Inflammatory macrophage treated with lipopolysaccharide for 1 hour (primary cell): ENCODE measurements at regions not wholly inside any gene's neighbourhood (a gene's known extent, or its start where the extent isn't known, plus 50 kb on each side); places are given as distances from the start of the nearest gene placed in this dataset.

ENCODE experiments used
- DNase-seq, 2 donors: peaks; one replicate each; pipeline ENCODE4 v3.0.0-alpha.2; 2020 to 2022

DNA sequence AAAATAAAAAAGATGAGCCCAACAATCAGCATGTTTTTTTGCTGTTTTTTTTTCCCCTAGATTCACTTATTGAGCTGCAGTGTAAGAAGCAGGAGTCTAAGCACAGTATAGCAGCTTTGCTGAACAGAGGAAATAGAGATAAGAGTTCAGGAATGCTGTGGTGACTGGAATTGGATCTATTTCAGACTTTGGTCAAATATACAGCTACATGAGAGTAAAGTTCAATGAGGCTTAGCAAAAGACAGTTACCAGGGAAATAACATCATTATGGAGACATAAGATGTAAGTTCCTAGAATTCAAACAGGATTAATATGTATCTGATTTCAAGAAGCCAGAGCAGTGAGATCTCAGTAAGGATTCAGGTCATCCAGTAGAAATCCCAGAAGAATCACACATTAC is 613.0 kb downstream of the RPS29 start:
- no peak for DNase-seq

DNA sequence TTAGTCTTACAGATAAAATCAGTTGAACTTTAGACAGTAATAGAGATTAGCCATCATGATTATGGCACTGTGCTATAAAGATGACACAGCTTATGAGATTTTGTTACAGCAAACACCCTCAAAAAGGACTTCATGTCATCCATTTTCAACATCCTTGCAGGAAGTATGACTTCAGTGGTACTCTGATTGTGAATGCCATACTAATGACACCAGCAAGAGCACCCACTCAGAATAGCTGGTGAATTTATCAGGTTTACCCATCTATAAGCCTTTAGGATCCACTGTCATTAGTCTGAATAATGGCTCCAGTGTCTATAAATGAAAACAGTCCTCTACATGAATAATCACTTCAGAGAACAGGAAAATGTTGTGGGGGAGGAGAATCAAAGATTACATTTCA is 615.2 kb downstream of the RPS29 start:
- DNase-seq = no peak

DNA sequence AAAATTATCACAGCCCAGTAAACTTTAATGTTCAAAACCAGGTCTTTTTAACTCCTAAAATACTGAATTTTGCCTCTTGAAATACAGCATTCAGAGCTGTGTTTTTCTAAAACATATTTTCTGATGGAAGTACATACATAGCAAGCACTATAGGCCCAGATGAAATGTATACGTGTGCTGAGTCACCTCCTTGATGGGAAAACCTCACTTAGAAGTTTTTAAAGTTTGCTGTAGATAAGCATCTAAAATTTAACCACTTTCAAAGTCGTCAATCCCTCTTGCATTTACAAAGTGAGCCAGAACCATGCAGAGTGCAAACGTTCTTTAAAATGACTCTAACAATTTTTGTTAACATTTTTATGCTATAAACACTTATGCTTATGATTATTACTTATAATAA is 618.8 kb downstream of the RPS29 start:
- DNase-seq = no peak

DNA sequence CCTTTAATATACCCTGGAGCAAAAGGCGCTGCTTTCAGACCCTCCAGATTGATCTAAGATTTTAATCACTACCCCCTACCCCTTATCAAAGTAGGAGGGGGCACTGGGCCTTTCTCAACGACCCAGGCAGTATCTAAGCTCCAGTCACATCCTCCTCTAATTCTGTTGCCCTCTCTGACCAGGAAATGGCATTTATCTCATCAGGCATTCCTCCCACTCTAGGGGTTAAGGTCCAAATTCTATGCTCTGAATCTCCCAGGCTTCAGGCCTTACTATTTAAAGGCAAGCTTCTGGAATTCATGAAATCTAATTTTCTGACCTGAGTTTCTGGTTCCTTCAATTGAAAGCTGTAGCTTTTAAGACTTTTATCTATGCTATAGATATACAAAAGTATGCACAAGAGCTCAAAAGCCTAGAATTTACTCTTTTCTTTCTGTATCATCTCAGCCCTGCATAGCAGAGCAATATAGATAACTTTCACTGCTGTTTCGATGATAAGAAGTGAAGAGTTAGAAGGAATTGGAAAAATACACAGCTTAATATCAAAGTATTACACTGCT is 622.9 kb downstream of the RPS29 start:
- no peak for DNase-seq

DNA sequence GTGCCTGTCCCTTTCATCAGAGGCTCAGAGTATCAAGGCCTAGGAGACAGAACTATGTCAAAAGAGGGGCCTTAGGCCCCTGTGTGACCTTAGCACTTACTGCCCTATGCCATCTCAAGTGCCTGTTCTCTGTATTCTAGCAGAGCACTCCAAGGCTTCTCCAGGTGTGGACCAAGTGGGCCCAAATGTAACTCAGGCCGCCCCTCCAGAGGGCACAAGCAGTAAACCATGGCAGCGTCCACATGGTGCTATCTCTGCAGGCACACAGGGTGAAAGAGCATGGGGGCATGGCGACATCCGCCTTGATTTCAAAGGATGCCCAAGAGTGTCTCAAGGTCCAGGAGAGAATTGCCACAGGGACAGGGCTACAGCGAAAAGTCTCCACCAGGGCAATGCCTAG is 628.7 kb downstream of the RPS29 start:
- no peak for DNase-seq

DNA sequence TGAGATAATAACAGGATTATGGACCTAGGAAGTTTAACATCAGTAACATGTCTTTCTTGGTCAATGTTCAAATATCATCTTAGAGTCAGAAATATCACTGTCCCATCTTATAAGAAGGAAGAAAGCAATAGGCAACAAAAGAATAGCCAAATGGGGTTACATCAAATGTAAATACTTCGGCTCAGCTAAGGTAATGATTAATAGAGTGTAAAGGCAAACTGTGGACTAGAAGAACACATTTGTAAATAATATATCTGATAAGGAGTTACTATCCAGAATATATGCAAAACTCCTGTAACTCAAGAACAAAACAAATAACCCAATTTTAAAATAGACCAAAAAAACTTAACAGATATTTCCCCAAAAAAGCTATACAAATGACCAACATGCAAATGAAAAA is 630.3 kb downstream of the RPS29 start:
- DNase-seq = no peak

DNA sequence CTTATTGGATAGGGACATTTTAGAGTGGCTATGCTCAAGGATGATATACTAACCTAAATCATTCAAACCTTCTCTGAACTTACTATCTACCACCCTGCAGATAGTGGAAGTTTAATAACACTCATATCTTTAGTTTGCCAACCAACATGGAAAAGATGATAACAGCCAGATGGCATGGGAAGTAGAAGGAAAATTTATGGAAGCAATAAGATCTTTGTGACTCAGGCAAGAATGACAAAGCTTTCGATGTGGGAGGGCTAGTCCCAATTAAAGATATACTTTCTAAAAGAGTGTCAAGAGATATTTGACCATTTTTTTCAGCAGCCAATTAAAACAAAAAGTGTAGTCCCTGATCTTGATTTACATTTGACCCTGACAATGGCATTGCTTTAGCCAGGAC is 631.7 kb downstream of the RPS29 start:
- no peak for DNase-seq

DNA sequence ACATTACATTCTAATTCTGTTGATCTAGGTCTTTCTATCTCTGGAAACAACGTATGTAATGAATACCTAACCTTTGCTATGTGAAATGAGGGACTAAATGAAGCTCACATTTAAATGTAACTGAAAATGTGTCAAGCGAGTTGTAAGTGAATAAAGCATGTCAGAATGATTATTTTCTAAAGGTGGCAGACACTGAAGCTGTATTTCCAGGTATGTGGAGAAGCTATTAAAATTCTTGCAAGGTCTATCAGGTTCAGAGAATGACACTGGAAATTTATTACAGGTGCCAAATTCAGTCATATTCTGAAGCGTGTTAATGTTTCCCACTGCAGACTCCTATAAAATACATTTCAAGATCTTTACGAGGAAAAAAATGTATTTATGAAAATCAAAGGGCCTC is 641.4 kb downstream of the RPS29 start:
- no peak for DNase-seq

DNA sequence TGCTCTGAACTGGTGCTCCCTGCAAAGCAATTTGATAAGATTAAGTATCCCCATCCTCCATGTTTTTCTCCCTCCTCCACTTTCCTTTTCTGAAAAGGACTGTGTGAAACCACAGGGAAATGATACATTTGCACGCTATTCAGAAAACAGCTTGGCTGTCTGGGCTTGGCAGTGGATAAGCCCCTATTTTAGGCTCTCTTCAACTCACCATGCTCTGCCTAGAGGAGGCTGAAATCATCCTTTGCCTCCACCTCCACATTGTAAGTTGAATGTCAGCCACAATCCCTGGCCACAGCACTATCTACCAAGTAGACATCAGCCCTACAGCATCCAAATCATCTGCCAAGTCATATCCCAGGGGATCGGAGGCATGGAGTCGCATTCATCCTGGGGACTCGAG is 642.3 kb downstream of the RPS29 start:
- no peak for DNase-seq

DNA sequence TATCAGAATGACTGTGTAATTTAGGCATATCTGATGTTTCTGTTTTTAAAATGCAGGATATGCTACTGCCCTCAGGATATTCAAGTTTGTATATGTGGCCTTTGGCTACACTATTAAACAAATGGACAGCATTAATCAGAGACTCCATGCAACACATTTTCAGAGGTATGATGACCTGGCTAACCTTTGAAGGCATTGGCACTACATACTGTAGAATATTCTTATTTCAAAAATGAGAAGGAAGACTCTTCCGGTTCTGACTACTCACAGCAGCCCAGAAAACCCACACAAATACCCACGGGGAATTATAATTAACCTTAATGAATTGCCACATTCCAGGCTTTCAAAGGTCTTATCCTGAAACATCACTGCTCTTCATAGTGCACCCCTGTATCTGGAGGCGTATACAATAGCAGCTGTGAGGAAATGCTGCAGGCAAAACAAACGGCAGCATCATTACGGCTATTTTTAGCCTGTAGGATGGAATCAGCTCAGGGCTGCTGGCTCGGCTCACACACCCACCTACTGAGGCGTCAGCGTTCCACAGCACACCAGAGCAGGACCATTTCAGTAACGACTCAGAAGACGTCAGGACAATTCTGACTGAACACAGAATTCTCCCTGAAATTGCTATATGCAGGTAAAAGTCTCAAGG is 648.5 kb downstream of the RPS29 start:
- DNase-seq = no peak

DNA sequence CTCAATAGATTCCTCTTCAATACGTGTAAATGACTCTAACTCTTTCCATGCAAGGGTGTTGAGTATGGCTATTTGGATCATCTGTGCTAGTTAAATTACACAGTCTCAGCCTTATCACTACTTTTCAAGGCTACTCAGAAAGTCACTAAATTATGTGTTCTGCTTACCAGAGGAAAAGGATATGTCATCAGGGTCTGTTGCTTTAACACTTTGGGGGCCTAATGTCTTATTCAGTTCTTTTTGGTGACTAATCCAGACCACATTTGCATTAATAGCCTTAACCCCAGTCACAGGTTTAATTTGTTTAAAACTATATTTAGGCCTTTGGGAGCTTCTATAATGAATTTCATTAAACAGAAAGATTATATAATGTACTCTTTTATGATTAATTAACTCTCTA is 649.3 kb downstream of the RPS29 start:
- DNase-seq = no peak

DNA sequence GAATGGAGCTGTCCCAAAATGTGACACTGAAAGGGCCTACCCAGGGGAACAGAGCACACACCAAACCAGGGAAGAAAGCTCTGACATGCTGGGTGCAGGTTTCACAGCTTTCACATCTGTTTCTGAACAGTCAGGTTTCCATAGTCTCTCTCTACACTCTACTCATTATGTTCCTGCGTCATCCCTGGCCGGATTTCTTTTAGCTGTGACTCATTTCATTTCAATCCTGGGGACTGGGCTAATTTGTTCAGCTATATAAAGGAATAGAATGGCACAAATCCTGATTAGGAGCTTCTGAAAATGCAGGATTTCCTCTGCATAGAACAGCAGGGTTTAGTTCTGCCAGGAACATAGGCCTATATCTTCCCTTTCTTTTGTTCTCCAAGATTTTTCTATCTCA is 649.8 kb downstream of the RPS29 start:
- DNase-seq = no peak

DNA sequence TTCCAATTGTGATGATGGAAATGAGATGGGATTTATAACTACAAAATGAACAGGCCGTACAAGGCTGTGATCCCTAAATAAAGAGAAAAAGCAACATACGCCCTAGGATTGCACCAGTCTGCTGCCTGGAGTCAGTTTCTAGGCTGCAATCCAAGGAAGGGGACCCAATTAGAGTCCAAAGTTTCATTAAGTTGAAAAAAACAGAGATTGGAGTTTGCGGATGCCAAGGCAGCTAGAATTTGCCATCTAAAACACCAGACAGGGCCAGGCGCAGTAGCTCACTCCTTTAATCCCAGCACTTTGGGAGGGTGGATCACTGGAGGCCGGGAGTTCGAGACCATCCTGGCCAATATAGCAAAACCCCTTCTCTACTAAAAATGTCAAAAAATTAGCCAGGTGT is 661.0 kb downstream of the RPS29 start:
- no peak for DNase-seq

DNA sequence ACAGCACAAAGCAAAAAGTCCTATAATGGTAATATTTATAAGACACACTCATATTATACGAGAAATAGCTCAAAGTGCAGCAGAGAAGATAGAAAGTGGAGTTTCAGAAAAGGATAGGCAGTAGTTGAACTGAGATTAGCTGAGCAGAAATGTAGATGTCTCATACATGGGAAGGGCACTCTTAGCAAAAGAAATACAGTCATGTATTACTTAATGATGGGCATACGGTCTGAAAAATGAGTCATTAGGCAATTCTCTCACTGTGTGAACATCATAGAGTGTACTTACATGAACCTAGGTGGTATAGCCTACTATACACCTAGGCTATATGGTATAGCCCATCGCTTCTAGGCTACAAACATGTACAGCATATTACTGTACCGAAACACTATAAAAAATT is 671.3 kb downstream of the RPS29 start:
- no peak for DNase-seq

DNA sequence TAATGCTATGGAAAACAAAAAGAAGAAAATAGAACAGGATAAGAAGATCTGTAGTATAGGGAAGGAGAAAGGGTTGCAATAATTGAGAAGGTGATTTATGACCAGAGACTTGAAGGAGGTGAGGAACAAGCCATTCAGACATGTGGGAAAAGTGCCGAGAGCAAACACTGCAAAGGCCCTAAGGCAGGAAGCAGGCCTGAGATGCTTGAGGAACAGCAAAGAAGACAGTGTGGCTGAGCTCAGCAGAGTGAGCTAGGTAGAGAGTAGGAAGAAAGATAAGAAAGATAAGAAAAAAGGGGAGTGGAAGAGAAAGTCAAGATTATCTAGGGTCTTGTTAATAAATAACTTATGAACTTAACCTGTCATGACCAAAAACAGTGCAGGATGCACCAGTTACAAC is 671.8 kb downstream of the RPS29 start:
- no peak for DNase-seq

DNA sequence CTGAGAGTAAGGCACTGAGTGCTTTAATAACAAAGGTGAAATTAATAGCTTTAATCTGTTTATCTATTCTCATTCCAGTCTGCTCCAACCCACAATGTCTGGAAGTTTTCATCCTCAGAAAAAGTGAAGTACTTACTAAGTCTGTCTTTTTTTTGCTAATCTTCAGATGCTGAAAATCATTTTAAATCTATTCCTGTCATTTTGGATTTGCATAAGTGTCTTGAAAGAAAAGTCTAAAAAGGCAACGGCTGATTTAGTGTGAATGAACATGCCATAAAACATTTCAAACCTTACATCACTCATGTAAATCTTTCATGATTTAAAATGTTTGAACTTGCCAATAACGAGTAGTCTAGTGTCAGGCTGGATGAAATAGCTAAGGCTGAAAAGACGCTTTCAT is 685.6 kb downstream of the RPS29 start:
- no peak for DNase-seq

DNA sequence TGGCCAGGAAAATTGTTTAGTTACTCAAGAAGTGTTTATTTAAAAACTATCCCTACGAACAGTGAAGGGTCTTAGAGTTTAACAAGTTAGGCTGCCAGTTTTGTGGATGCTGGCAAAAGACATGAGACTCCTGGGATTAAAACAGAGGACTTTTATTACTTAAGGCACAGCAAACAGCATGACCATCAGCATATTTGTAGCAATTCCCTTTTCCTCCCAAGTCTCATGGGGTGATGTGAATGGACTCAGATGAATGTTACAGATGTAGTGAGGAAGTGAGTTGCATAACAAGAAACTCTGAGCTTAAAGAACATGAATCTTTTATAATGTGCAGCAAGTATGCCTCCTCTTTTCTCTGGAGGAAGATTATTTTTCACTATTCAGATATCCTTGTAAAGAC is 695.8 kb downstream of the RPS29 start:
- no peak for DNase-seq

DNA sequence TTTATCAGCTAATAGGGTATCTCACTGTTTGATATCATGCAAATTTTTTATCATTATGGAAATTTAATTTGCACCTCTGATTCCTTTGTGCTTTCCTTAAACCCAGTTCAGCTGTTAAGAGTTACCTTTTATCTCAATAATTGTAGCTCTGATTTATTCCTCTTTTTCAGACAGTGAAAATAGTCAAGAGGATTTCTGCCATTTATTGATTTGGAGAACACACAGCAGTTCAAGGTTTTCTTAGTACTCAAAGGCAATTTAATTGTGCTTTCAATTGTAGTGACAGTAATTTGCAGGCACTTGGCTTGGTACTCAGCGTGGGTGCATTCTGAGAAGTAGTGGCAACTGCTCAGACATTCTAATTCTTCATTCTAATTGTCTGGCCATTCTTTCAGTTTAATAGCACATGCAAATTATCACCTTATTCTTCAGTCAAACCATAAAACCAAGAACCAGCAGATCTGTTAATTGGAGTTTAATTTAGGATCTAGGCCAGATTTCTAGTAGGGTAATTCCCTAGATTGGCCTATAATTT is 709.3 kb downstream of the RPS29 start:
- no peak for DNase-seq

DNA sequence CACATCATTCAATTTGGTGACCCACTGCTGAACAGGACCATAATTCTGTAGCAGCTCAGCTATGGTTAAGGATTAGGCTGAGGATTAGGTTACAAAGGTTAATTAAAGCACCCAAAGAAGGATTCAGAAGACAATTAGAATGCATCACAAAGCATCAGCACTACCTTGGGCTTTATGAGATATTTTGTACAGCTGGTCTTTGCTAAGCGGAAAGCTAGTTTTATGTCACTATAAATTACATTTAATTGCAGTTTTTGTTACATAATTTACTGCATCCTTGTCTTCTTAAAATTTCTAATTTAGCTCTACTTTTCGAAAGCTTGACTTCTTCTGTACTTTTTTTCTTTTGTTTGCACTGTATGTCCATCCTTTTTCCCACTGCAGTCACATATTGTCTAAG is 711.5 kb downstream of the RPS29 start:
- no peak for DNase-seq

DNA sequence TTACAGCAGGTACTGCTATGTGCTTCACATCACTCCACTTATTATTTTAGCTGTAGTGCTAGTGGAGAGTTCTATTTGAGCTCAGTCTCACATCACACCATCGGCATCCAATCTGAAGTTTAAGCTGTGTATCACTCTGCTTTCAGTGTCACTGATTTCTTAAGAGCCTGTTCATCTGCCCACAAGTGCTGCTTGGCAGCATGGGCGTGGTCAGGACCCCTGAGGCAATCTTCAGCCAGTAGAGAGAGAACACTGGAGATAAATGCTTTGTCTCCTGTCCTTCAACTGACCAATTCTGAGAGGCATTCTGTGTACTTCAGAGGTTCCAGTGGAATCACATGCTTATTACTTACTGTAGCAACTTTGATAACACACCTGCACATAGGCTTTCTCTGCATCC is 728.8 kb downstream of the RPS29 start:
- DNase-seq = no peak

DNA sequence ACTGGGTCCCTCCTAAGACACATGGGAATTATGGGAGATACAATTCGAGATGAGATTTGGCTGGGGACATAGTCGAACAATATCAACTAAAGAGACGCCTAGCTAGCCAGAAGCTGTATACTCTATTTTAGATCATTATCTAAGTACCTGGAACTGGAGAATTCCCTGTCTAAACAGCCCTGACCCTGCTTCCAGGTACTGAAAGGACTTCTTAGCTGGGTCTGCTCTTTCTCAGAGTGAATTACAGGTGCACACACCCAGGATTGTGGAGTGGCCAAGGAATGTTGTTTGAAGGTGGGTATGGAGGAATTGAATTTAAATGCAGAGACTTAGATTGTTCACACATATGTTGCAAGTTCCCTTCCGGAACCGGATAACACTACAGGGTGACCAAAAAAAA is 733.0 kb downstream of the RPS29 start:
- DNase-seq = no peak

DNA sequence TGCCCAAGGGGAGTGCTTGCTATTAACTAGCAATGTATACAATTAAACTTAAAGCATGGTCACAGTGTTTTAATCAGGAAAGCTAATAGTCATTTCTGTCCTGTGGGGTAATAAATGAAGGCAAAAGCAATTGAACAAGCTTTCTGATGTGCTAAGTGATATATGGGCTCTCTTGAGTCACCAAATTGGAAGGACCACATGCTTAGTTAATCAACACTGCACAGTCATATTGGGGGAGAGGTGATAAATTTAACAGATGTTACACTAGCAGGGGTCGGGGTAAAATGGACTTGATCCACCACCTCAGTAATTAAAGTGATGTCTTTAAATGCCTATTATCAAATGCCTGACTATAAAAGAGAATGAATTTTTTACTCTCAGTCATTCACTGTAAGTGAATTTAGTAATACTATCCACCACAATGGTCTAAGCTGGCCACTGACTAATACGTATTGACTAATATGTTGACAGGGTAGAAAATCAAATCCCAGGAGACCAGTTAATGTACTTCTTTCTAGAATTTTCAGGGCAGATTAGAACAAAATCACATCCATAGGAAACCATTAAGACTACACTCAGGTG is 736.3 kb downstream of the RPS29 start:
- no peak for DNase-seq

DNA sequence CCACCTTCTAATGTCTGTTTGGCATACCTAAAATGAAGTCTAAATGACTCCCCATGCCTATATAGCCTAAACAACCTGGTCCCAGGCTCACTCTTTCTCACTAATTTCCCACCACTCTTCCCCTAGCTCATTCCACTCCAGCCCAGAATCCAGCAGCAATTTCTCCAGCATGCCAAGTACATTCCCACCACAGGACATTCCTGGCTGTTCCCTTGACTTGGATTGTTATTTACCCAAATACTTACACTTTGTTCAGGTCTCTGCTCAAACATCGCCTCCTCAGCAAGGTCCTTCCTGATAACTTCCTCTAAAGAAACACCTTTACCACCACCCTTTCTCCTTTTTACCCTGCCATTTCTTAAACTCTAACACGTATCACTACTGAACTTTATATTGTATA is 743.4 kb downstream of the RPS29 start:
- no peak for DNase-seq

DNA sequence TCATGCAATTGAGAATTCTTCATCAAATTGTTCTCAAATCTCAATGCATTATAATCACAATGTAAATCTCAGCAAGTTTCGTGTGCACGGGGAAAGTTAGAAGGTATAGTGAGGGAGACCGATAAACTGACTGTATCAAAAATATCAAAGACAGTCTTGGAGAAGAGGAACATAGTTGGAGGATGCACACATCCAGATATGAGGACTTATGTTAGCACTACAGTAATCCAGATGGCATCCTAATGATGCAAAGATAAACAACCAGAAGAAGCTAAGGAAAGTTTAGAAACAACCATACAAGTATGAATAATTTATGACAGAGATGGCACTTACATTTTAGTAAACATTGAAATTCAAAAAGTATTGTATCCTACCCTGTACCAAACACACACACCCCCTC is 760.1 kb downstream of the RPS29 start:
- DNase-seq = no peak

DNA sequence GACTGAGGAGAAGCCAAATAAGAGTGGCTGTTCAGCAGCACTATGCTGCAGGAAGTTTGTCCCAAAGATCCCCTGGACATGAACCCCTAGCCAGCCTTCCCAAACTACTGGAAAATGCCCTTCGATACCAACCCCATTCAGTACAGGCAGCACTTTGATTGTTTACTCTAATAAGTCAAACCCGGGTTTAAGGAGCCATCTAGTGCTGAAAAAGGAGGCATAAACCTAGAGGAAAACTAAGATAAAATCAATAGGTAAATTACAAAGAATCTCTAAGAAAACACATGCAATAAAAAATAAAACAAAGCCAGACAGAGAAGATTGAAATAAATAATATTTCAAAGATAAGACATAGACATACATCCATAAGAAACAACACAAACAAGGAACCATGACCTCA is 771.6 kb downstream of the RPS29 start:
- DNase-seq = no peak
